Fibroblast of the aortic adventitia (primary cell): ENCODE measurements at regions not wholly inside any gene's neighbourhood (a gene's known extent, or its start where the extent isn't known, plus 50 kb on each side); places are given as distances from the start of the nearest gene placed in this dataset.

ENCODE experiments used
- DNase-seq: peaks from one replicate; pipeline ENCODE4 v3.0.0-alpha.2; 2010; ENCODE audit warnings: low read depth
- H3K4me3 ChIP-seq: 2 replicates; pipeline ENCODE4 v1.5.1; 2011; ENCODE audit warnings: low read depth, mild to moderate bottlenecking, control low read depth, low read length, moderate library complexity
- CTCF ChIP-seq: IDR thresholded peaks from 2 replicates; pipeline ENCODE4 v1.5.1; 2011; ENCODE audit warnings: mild to moderate bottlenecking, low read length, control low read depth, inconsistent platforms; ENCODE audit not compliant: insufficient read depth

- no peak overlapping the region for H3K4me3 ChIP-seq
- DNase-seq, result no peak
- TF ChIP-seq CTCF, result no peak
These were observed 362.4 kb downstream of the ADCYAP1 start for GRCh38 chr18:1267021-1267420.

- no peak for TF ChIP-seq CTCF
- no peak for DNase-seq
These were observed 365.4 kb downstream of the ADCYAP1 start for GRCh38 chr18:1270081-1270480.

GRCh38 chr18:1273469-1273868 lies 368.8 kb downstream of the ADCYAP1 start:
- H3K4me3 ChIP-seq, result no peak overlapping the region
- no peak for DNase-seq
- no peak for TF ChIP-seq CTCF

More at GRCh38 chr18:1270081-1270480, 365.4 kb downstream of the ADCYAP1 start:
- H3K4me3 ChIP-seq, result no peak overlapping the region

GRCh38 chr18:1292167-1292566 lies 387.5 kb downstream of the ADCYAP1 start:
- H3K4me3 ChIP-seq, result no peak overlapping the region
- no peak for TF ChIP-seq CTCF
- no peak for DNase-seq

GRCh38 chr18:1294229-1294628 lies 389.6 kb downstream of the ADCYAP1 start:
- TF ChIP-seq CTCF, result no peak
- no peak overlapping the region for H3K4me3 ChIP-seq
- DNase-seq, result no peak

- TF ChIP-seq CTCF, result no peak
- DNase-seq, result no peak
- no peak overlapping the region for H3K4me3 ChIP-seq
These were observed 391.6 kb downstream of the ADCYAP1 start for GRCh38 chr18:1296237-1296636.

GRCh38 chr18:1302861-1303260 lies 398.2 kb downstream of the ADCYAP1 start:
- no peak for DNase-seq
- TF ChIP-seq CTCF, result no peak
- no peak overlapping the region for H3K4me3 ChIP-seq
